22Rv1 (cell line): ENCODE measurements at regions not wholly inside any gene's neighbourhood (a gene's known extent, or its start where the extent isn't known, plus 50 kb on each side); places are given as distances from the start of the nearest gene placed in this dataset.
A peak's percentile ranks its signal among the peaks of the same experiment; 100 is the strongest.

ENCODE experiments used
- H3K27ac ChIP-seq: fragments of 450-650 bp; 2 replicates; pipeline ENCODE4 v1.5.1; 2017
- CTCF ChIP-seq: fragments of 450-650 bp; IDR thresholded peaks from 2 replicates; pipeline ENCODE4 v1.5.1; 2017; ENCODE audit warnings: mild to moderate bottlenecking
- ZFX ChIP-seq: fragments of 450-650 bp; IDR thresholded peaks from 2 replicates; pipeline ENCODE4 v1.6.1; 2017; ENCODE audit warnings: antibody characterized with exemption, borderline replicate concordance

GRCh38 chr3:177606891-177607290 is 409.6 kb upstream of the TBL1XR1 start:
- peak overlapping the region; percentile 4; the same call in 1 of the 2 replicates for H3K27ac ChIP-seq
- TF ChIP-seq CTCF = no peak
- no peak for TF ChIP-seq ZFX

GRCh38 chr3:177607589-177607988 is 410.3 kb upstream of the TBL1XR1 start:
- peak overlapping the region; percentile 4; the same call in 1 of the 2 replicates for H3K27ac ChIP-seq
- TF ChIP-seq CTCF = no peak
- no peak for TF ChIP-seq ZFX

GRCh38 chr3:177608443-177608842 is 411.2 kb upstream of the TBL1XR1 start:
- H3K27ac ChIP-seq = no peak overlapping the region
- TF ChIP-seq CTCF = no peak
- TF ChIP-seq ZFX = no peak

- TF ChIP-seq ZFX (no peak), CTCF (no peak)
- H3K27ac ChIP-seq = no peak overlapping the region
These were observed 412.3 kb upstream of the TBL1XR1 start for GRCh38 chr3:177609613-177610012.

GRCh38 chr3:177610262-177610661 is 413.0 kb upstream of the TBL1XR1 start:
- TF ChIP-seq ZFX (no peak), CTCF (no peak)
- no peak overlapping the region for H3K27ac ChIP-seq

- H3K27ac ChIP-seq = no peak overlapping the region
- no peak for TF ChIP-seq CTCF
- no peak for TF ChIP-seq ZFX
These were observed 413.7 kb upstream of the TBL1XR1 start for GRCh38 chr3:177610686-177611633.

GRCh38 chr3:177611752-177612334 is 414.6 kb upstream of the TBL1XR1 start:
- H3K27ac ChIP-seq = no peak overlapping the region
- TF ChIP-seq ZFX (no peak), CTCF (no peak)
